Endothelial cell of umbilical vein (primary cell): ENCODE measurements at regions not wholly inside any gene's neighbourhood (a gene's known extent, or its start where the extent isn't known, plus 50 kb on each side); places are given as distances from the start of the nearest gene placed in this dataset.
"Not testable (repeated sequence)": the region's sequence is repeated elsewhere in the genome, so short reads cannot be mapped to it uniquely, and the experiment has no call there.

Experiments used
- BruUV-seq: library from RNA; stranded (reverse); fragments of 400-500 nt; replicated peaks from 2 replicates; lab custom pipeline; 2021; lab: Mats Ljungman, UMichigan
- CTCF ChIA-PET: fragments of 300-600, 350-600 bp; sonication (Branson Sonifier 250); formaldehyde crosslinking; loops from one replicate; lab custom pipeline; 2021; ENCODE audit warnings: antibody characterized with exemption, inconsistent platforms; lab: Charles Lee
- POLR2A ChIA-PET: fragments of 300-600, 350-600 bp; sonication (Branson Sonifier 250); formaldehyde crosslinking; loops from one replicate; lab custom pipeline; 2021; ENCODE audit warnings: antibody characterized with exemption, inconsistent platforms; lab: Charles Lee
- DNase-seq: peaks from one replicate; pipeline ENCODE4 v3.0.0-alpha.2; 2011; ENCODE audit warnings: low read depth, low spot score
- FAIRE-seq: peaks from 2 replicates; lab custom pipeline; 2011; peaks lifted over from hg19 to GRCh38; lab: Jason Lieb, UNC
- H2AFZ ChIP-seq: 2 replicates; pipeline ENCODE4 v1.6.0; 2012; ENCODE audit warnings: low read depth, low read length, control low read depth, inconsistent platforms
- H3K27ac ChIP-seq: 2 replicates; pipeline ENCODE4 v1.5.1; 2011; ENCODE audit warnings: low read depth, mild to moderate bottlenecking, control low read depth, low read length, moderate library complexity; ENCODE audit not compliant: insufficient read depth
- H3K27me3 ChIP-seq, 2 experiments: 2 replicates each; pipeline versions ENCODE4 v1.6.0 to v1.6.1; 2011; ENCODE audit warnings: low read length in 2 of 2, mixed read lengths in 1 of 2; ENCODE audit not compliant: control insufficient read depth in 2 of 2, insufficient read depth in 2 of 2
- H3K36me3 ChIP-seq, 2 experiments: 2 replicates in 1 of 2; 3 replicates in 1 of 2; pipeline ENCODE4 v1.5.1; 2011; ENCODE audit warnings: low read length in 2 of 2, mild to moderate bottlenecking in 1 of 2, moderate library complexity in 1 of 2; ENCODE audit not compliant: control insufficient read depth in 2 of 2, insufficient read depth in 2 of 2; ENCODE audit errors: extremely low read depth in 1 of 2
- H3K4me1 ChIP-seq: 3 replicates; pipeline ENCODE4 v1.5.1; 2011; ENCODE audit warnings: mild to moderate bottlenecking, low read length; ENCODE audit not compliant: control insufficient read depth, insufficient read depth; ENCODE audit errors: extremely low read depth
- H3K4me2 ChIP-seq: 2 replicates; pipeline ENCODE4 v1.6.1; 2011; ENCODE audit warnings: low read length, control low read depth, mixed read lengths; ENCODE audit not compliant: insufficient read depth
- H3K4me3 ChIP-seq, 3 experiments: fragments of 200-600 bp in 1 of 3; sonication (generic), shearing (Covaris generic) in 1 of 3; replicated peaks in 1 of 3; 2 replicates each; pipeline ENCODE4 v1.5.1; 2011 to 2016; ENCODE audit warnings: control low read depth in 3 of 3, low read length in 3 of 3, mild to moderate bottlenecking in 2 of 3, inconsistent platforms in 1 of 3, low read depth in 1 of 3, moderate library complexity in 1 of 3; ENCODE audit not compliant: insufficient read depth in 1 of 3
- H3K79me2 ChIP-seq: 2 replicates; pipeline ENCODE4 v1.6.0; 2012; ENCODE audit warnings: low read length, inconsistent platforms; ENCODE audit not compliant: control insufficient read depth, insufficient read depth
- H3K9ac ChIP-seq: replicated peaks from 2 replicates; pipeline ENCODE3; 2011; ENCODE audit warnings: low read length, control low read depth; ENCODE audit not compliant: insufficient read depth; ENCODE audit errors: extremely low read depth
- H3K9me1 ChIP-seq: replicated peaks from 3 replicates; pipeline ENCODE4 v1.6.0; 2011; ENCODE audit warnings: mild to moderate bottlenecking, low read length; ENCODE audit not compliant: control insufficient read depth, insufficient read depth; ENCODE audit errors: extremely low read depth
- H3K9me3 ChIP-seq: replicated peaks from 2 replicates; pipeline ENCODE4 v1.5.1; 2012; ENCODE audit warnings: low read length, inconsistent platforms; ENCODE audit not compliant: control insufficient read depth, insufficient read depth
- H4K20me1 ChIP-seq: replicated peaks from 2 replicates; pipeline ENCODE3; 2011; ENCODE audit warnings: mild to moderate bottlenecking, low read length; ENCODE audit not compliant: control insufficient read depth, insufficient read depth; ENCODE audit errors: extremely low read depth
- CTCF ChIP-seq, 2 donors: IDR thresholded peaks; 1 replicate in 1 of 2; 2 replicates in 1 of 2; pipeline ENCODE4 v1.5.1; 2011; ENCODE audit warnings: low read length in 2 of 2, mild to moderate bottlenecking in 2 of 2, moderate library complexity in 2 of 2, control low read depth in 1 of 2, inconsistent platforms in 1 of 2, low read depth in 1 of 2; ENCODE audit not compliant: insufficient read depth in 1 of 2; ENCODE audit errors: extremely low read depth in 1 of 2
- EZH2 ChIP-seq: IDR thresholded peaks from 2 replicates; pipeline ENCODE4 v1.6.1; 2012; ENCODE audit warnings: borderline replicate concordance, low read depth, mild to moderate bottlenecking, moderate library complexity, low read length, inconsistent platforms; ENCODE audit not compliant: severe bottlenecking
- FOS ChIP-seq: IDR thresholded peaks from 2 replicates; pipeline ENCODE4 v1.6.1; 2011; ENCODE audit warnings: mild to moderate bottlenecking, low read length, moderate library complexity, borderline replicate concordance; ENCODE audit not compliant: insufficient read depth
- GATA2 ChIP-seq: IDR thresholded peaks from 2 replicates; pipeline ENCODE4 v1.7.0; 2011; ENCODE audit warnings: low read depth, mild to moderate bottlenecking, moderate library complexity, mixed read lengths, low read length; ENCODE audit not compliant: insufficient read length, insufficient read depth
- JUN ChIP-seq: IDR thresholded peaks from 2 replicates; pipeline ENCODE4 v1.6.1; 2011; ENCODE audit warnings: borderline replicate concordance, low read depth; ENCODE audit not compliant: insufficient read length, insufficient read depth
- MAX ChIP-seq: IDR thresholded peaks from 2 replicates; pipeline ENCODE4 v1.6.1; 2011; ENCODE audit not compliant: insufficient read depth, insufficient read length
- MYC ChIP-seq: IDR thresholded peaks from one replicate; pipeline ENCODE4 v1.6.1; 2011; ENCODE audit warnings: mild to moderate bottlenecking, low read depth, low read length
- POLR2A ChIP-seq: IDR thresholded peaks from 2 replicates; pipeline ENCODE4 v1.6.1; 2012; ENCODE audit warnings: low read depth, mild to moderate bottlenecking, control low read depth, low read length
- dilution Hi-C: fragments of 300-500 bp; cut with MboI; formaldehyde crosslinking; loops from one replicate; pipeline ENCODE4 v1.15.0; 2019; ENCODE audit warnings: low sequenced_read_pairs; ENCODE audit not compliant: extremely low pct_ligation_motif_present
- intact Hi-C: fragments of 100-400 bp; cut with micrococcal nuclease; formaldehyde crosslinking; loops from one replicate; pipeline ENCODE4 v1.10.0; 2022

GRCh38 chr1:79230751-79231150, 224.2 kb upstream of the ADGRL4 start:
- BruUV-seq, FAIRE-seq, CTCF ChIA-PET: not testable (repeated sequence)

GRCh38 chr1:79226963-79227362, 220.4 kb upstream of the ADGRL4 start:
- no peaks in the 10 kb centered on the region for H3K79me2 ChIP-seq
- no peaks in the 10 kb centered on the region for H3K27me3 ChIP-seq
- POLR2A ChIA-PET, result no interaction called here
- no peak overlapping the region for H3K27ac ChIP-seq
- dilution Hi-C loops, result no loop called here
- no peaks in the 10 kb centered on the region for H3K36me3 ChIP-seq
- DNase-seq (no peak), FAIRE-seq (no peak)
- TF ChIP-seq MAX (no peak), FOS (no peak), JUN (no peak), MYC (no peak), EZH2 (no peak), GATA2 (no peak), POLR2A (no peak), CTCF (IDR thresholded peaks at IDR 0.05; ENCODE audit: extremely low read depth in 1 of 2, insufficient read depth in 1 of 2, low read depth in 1 of 2, low read length in 2 of 2) (no peak)
- no peaks in the 10 kb centered on the region for H4K20me1 ChIP-seq
- no peaks in the 10 kb centered on the region for H3K9me3 ChIP-seq
- H2AFZ ChIP-seq, result no peak overlapping the region
- H3K9me1 ChIP-seq, result no peaks in the 10 kb centered on the region
- BruUV-seq, result no TSS peak
- no peak overlapping the region for H3K4me2 ChIP-seq
- no peak overlapping the region for H3K4me3 ChIP-seq
- H3K9ac ChIP-seq, result no peak overlapping the region
- no peaks in the 10 kb centered on the region for H3K4me1 ChIP-seq
- CTCF ChIA-PET, result no interaction called here
- intact Hi-C loops, result loop anchor here (1.0 kb wide), 1 partner anchor 175 kb away; no protein-coding TSS in a partner anchor

More at GRCh38 chr1:79230751-79231150, 224.2 kb upstream of the ADGRL4 start:
- DNase-seq, H4K20me1 ChIP-seq, H3K27me3 ChIP-seq, H3K9ac ChIP-seq, H2AFZ ChIP-seq, H3K4me3 ChIP-seq, dilution Hi-C loops, H3K4me2 ChIP-seq, H3K36me3 ChIP-seq, H3K9me3 ChIP-seq, H3K79me2 ChIP-seq, POLR2A ChIA-PET, H3K27ac ChIP-seq, H3K4me1 ChIP-seq, H3K9me1 ChIP-seq, intact Hi-C loops: not testable (repeated sequence)
